HEK293T (cell line): ENCODE measurements at regions not wholly inside any gene's neighbourhood (a gene's known extent, or its start where the extent isn't known, plus 50 kb on each side); places are given as distances from the start of the nearest gene placed in this dataset.
A peak's percentile ranks its signal among the peaks of the same experiment; 100 is the strongest.
"Not testable (repeated sequence)": the region's sequence is repeated elsewhere in the genome, so short reads cannot be mapped to it uniquely, and the experiment has no call there.

Source experiments
- CTCF ChIA-PET: fragments of 350-600 bp; formaldehyde crosslinking; extraction: SDS; loops from one replicate; lab custom pipeline; 2021; ENCODE audit warnings: antibody characterized with exemption, inconsistent platforms; lab: Yijun Ruan, JAX
- POLR2A ChIA-PET: fragments of 350-600 bp; formaldehyde crosslinking; extraction: SDS; loops from one replicate; lab custom pipeline; 2020; ENCODE audit warnings: antibody characterized with exemption, inconsistent platforms; lab: Yijun Ruan, JAX
- DNase-seq: peaks from one replicate; pipeline ENCODE4 v3.0.0; 2012; ENCODE audit warnings: mixed read lengths; ENCODE audit errors: extremely low spot score
- ARNT ChIP-seq: fragments of 450-650 bp; IDR thresholded peaks from 2 replicates; pipeline ENCODE4 v1.6.1; 2017; ENCODE audit warnings: mild to moderate bottlenecking
- BHLHE40 ChIP-seq: fragments of 450-650 bp; IDR thresholded peaks from 2 replicates; pipeline ENCODE4 v1.6.1; 2016; ENCODE audit warnings: mild to moderate bottlenecking, moderate library complexity, borderline replicate concordance
- CTBP1 ChIP-seq: fragments of 450-650 bp; IDR thresholded peaks from 2 replicates; pipeline ENCODE4 v1.6.1; 2016; ENCODE audit warnings: borderline replicate concordance
- ELF4 ChIP-seq: fragments of 450-650 bp; IDR thresholded peaks from 2 replicates; pipeline ENCODE4 v1.6.1; 2017; ENCODE audit warnings: antibody characterized with exemption
- FOXA1 ChIP-seq: fragments of 450-650 bp; IDR thresholded peaks from 2 replicates; pipeline ENCODE4 v1.6.1; 2016; ENCODE audit warnings: mild to moderate bottlenecking
- FOXK2 ChIP-seq: fragments of 450-650 bp; IDR thresholded peaks from 2 replicates; pipeline ENCODE4 v1.6.1; 2016; ENCODE audit warnings: mild to moderate bottlenecking
- FOXM1 ChIP-seq: fragments of 450-650 bp; IDR thresholded peaks from 2 replicates; pipeline ENCODE4 v1.6.1; 2017; ENCODE audit warnings: mild to moderate bottlenecking, borderline replicate concordance
- HDGF ChIP-seq: fragments of 450-650 bp; IDR thresholded peaks from 2 replicates; pipeline ENCODE4 v1.6.1; 2017; ENCODE audit warnings: antibody characterized with exemption, borderline replicate concordance
- L3MBTL2 ChIP-seq: fragments of 450-650 bp; conservative IDR thresholded peaks from 2 replicates; pipeline ENCODE4 v1.6.1; 2016; ENCODE audit warnings: mild to moderate bottlenecking
- LEF1 ChIP-seq: fragments of 450-650 bp; IDR thresholded peaks from 2 replicates; pipeline ENCODE4 v1.6.1; 2017; ENCODE audit warnings: mild to moderate bottlenecking, borderline replicate concordance
- NFRKB ChIP-seq: fragments of 450-650 bp; IDR thresholded peaks from 2 replicates; pipeline ENCODE4 v1.6.1; 2016; ENCODE audit warnings: mild to moderate bottlenecking, moderate library complexity
- PKNOX1 ChIP-seq: fragments of 450-650 bp; IDR thresholded peaks from 2 replicates; pipeline ENCODE4 v1.6.1; 2016
- SP1 ChIP-seq: fragments of 450-650 bp; IDR thresholded peaks from 2 replicates; pipeline ENCODE4 v1.6.1; 2017
- SUZ12 ChIP-seq: fragments of 450-650 bp; IDR thresholded peaks from 2 replicates; pipeline ENCODE4 v1.6.1; 2016; ENCODE audit warnings: mild to moderate bottlenecking
- TARDBP ChIP-seq: fragments of 450-650 bp; IDR thresholded peaks from 2 replicates; pipeline ENCODE4 v1.6.1; 2016
- ZNF384 ChIP-seq: fragments of 450-650 bp; IDR thresholded peaks from 2 replicates; pipeline ENCODE4 v1.6.1; 2016

DNA sequence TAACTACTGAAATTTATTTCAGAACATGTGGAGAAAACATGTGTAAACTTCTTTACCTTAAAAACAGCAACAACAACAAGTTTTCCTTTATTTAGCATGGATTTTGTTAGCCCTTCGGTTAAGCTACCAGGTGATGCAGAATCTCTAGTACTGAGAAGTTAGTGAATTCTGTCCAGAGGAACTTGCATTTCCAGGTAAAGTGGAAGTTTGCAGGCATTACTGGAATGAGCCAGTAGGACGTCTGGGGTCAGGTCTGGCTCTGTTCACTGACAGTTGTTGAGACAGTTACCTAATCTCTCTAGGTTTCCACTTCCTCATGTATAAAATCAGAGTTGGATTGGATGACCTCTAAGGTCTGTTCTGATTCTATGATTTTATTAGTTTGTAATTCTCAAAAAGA lies 244.3 kb downstream of the OLFM4 start:
- POLR2A ChIA-PET = no interaction called here
- CTCF ChIA-PET = no interaction called here
- no peak for TF ChIP-seq SP1
- no peak for TF ChIP-seq FOXK2
- TF ChIP-seq BHLHE40 = no peak
- no peak for DNase-seq

DNA sequence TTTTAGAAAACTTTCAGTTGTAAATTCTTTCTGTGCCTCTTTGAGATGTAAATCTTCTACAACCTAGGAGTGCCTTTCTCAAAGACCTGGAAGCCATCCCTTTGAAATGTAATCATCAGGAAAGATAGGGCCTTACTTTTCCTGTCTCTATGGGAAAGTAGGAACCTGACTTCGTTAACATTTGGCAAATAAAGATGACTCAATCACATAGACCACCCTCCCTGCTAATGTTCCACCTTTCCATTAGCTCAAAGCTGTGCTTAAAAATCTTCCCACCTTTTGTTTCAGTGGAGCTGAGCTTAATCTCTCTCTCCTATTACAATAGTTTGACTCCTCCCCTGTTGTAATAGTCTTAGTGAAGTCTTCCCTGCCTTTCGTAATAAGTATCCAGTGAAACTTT lies 247.7 kb downstream of the OLFM4 start:
- CTCF ChIA-PET = no interaction called here
- POLR2A ChIA-PET = no interaction called here
- TF ChIP-seq HDGF (no peak), NFRKB (no peak), PKNOX1 (no peak), SUZ12 (no peak), ZNF384 (no peak), SP1 (no peak), TARDBP (no peak), L3MBTL2 (no peak), LEF1 (no peak), ELF4 (no peak), FOXK2 (no peak), FOXM1 (no peak), FOXA1 (no peak), CTBP1 (no peak)

DNA sequence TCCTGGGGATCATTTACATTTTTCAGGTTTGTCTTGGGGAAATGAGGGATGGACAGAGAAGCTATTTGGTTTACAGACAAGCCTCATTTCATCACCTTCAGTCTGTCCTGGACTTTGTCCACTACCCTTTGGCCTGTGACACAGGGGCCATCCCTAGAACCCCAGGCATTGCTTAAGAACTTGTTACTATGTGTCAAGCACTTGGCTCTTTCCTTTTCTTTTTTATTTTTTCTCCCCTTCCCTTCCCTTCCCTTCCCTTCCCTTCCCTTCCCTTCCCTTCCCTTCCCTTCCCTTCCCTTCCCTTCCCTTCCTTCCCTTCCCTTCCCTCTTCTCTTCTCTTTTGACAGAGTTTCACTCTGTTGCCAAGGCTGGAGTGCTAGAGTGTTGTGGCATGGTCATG lies 253.1 kb downstream of the OLFM4 start:
- TF ChIP-seq FOXK2 (no peak), NFRKB (no peak), TARDBP (no peak), SP1 (no peak), LEF1 (no peak), ARNT (no peak), ZNF384 (no peak), BHLHE40 (no peak), FOXA1 (no peak), HDGF (no peak), FOXM1 (no peak), ELF4 (no peak), L3MBTL2 (no peak), PKNOX1 (no peak), CTBP1 (no peak), SUZ12 (no peak)
- ChIA-PET POLR2A (no interaction called here), CTCF (no interaction called here)
- no peak for DNase-seq

More for the DNA sequence above, 247.7 kb downstream of the OLFM4 start:
- DNase-seq = no peak

GRCh38 chr13:53285896-53286430 lies 257.4 kb downstream of the OLFM4 start:
- no peak for TF ChIP-seq HDGF
- TF ChIP-seq L3MBTL2 = no peak
- TF ChIP-seq FOXK2 = no peak
- TF ChIP-seq FOXA1 = no peak
- TF ChIP-seq BHLHE40 = no peak
- TF ChIP-seq CTBP1 = no peak
- no peak for TF ChIP-seq ELF4
- no peak for DNase-seq
- ChIA-PET CTCF (no interaction called here), POLR2A (no interaction called here)

GRCh38 chr13:53298396-53298795 lies 269.8 kb downstream of the OLFM4 start:
- CTCF ChIA-PET = interaction anchor here (0.6 kb wide), 1 partner anchor 48 kb away, joined by 4 read pairs; no protein-coding TSS in a partner anchor
- POLR2A ChIA-PET = no interaction called here
- DNase-seq = no peak
- no peak for TF ChIP-seq FOXM1
- no peak for TF ChIP-seq L3MBTL2
- no peak for TF ChIP-seq PKNOX1
- TF ChIP-seq FOXK2 = no peak
- no peak for TF ChIP-seq TARDBP
- no peak for TF ChIP-seq SP1
- no peak for TF ChIP-seq ELF4
- no peak for TF ChIP-seq BHLHE40
- TF ChIP-seq NFRKB = no peak
- TF ChIP-seq FOXA1 = no peak
- TF ChIP-seq SUZ12 = no peak
- no peak for TF ChIP-seq ARNT
- no peak for TF ChIP-seq HDGF
- no peak for TF ChIP-seq CTBP1
- no peak for TF ChIP-seq ZNF384
- TF ChIP-seq LEF1 = no peak

DNA sequence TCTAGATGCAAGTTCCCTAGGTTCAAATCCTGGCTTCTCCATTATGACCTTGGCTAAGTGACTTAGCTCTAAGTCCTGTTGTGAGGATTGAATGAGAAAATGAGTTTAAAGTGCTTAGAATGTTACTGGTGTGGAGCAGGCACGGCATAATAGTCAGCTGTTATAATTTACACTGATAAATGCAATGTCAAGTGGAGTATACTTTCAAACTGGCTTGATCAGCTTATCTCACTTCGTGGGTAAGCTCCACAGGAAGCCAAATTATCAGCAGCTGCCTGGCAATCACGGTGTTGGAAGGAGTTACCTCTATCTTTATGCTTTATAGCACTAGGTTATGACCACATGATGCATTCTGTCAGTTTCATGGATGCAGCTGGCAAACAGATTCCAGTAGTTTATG lies 272.8 kb downstream of the OLFM4 start:
- ChIA-PET POLR2A (no interaction called here), CTCF (no interaction called here)
- DNase-seq = peak; percentile 26
- TF ChIP-seq PKNOX1 (peak; percentile 36; the same call in 1 of the 2 replicates), FOXK2 (no peak)

GRCh38 chr13:53305419-53305818 lies 276.8 kb downstream of the OLFM4 start:
- DNase-seq, CTCF ChIA-PET, POLR2A ChIA-PET: not testable (repeated sequence)
